SK-N-SH (cell line): ENCODE measurements at regions not wholly inside any gene's neighbourhood (a gene's known extent, or its start where the extent isn't known, plus 50 kb on each side); places are given as distances from the start of the nearest gene placed in this dataset.

Source experiments
- CTCF ChIA-PET: fragments of 300-600, 350-600 bp; formaldehyde crosslinking; extraction: SDS; loops from one replicate; lab custom pipeline; 2021; lab: Yijun Ruan, JAX
- POLR2A ChIA-PET: fragments of 350-600 bp; sonication (Branson Sonifier 250); formaldehyde crosslinking; extraction: SDS; loops from one replicate; lab custom pipeline; 2020; ENCODE audit warnings: antibody characterized with exemption, inconsistent platforms; lab: Yijun Ruan, JAX
- DNase-seq: peaks from one replicate; pipeline ENCODE4 v3.0.0; 2012
- H2AFZ ChIP-seq: fragments of 200-600 bp; sonication (generic); 2 replicates; pipeline ENCODE4 v1.8.1; 2016; ENCODE audit warnings: antibody characterized with exemption, mild to moderate bottlenecking, low read depth
- H3F3A ChIP-seq: fragments of 200-600 bp; sonication (generic); replicated peaks from 2 replicates; pipeline ENCODE3; 2016; ENCODE audit warnings: antibody characterized with exemption, mild to moderate bottlenecking; ENCODE audit not compliant: insufficient read depth
- H3K27ac ChIP-seq, 2 experiments: fragments of 200-500 bp in 1 of 2; fragments of 200-600 bp in 1 of 2; sonication (Bioruptor generic) in 1 of 2; sonication (generic), shearing (Covaris generic) in 1 of 2; 2 replicates each; pipeline versions ENCODE4 v1.5.1 to v1.6.1; 2014 to 2016; ENCODE audit warnings: low read depth in 2 of 2, inconsistent platforms in 1 of 2, low read length in 1 of 2, mild to moderate bottlenecking in 1 of 2, mixed read lengths in 1 of 2
- H3K27me3 ChIP-seq: fragments of 200-600 bp; sonication (generic), shearing (Covaris generic); 2 replicates; pipeline ENCODE4 v1.6.1; 2016; ENCODE audit warnings: mixed run types; ENCODE audit not compliant: insufficient read depth
- H3K36me3 ChIP-seq, 2 experiments: fragments of 200-500 bp in 1 of 2; fragments of 200-600 bp in 1 of 2; sonication (Bioruptor generic) in 1 of 2; sonication (generic) in 1 of 2; replicated peaks in 1 of 2; 2 replicates each; pipeline versions ENCODE3 to v1.5.1; 2014 to 2016; ENCODE audit warnings: low read length in 1 of 2, mild to moderate bottlenecking in 1 of 2; ENCODE audit not compliant: insufficient read depth in 2 of 2, control insufficient read depth in 1 of 2
- H3K4me1 ChIP-seq, 2 experiments: fragments of 200-500 bp in 1 of 2; fragments of 200-600 bp in 1 of 2; sonication (Bioruptor generic) in 1 of 2; sonication (generic), shearing (Covaris generic) in 1 of 2; 2 replicates each; pipeline versions ENCODE4 v1.5.1 to v1.6.1; 2014 to 2016; ENCODE audit warnings: low read depth in 1 of 2, low read length in 1 of 2, mixed run types in 1 of 2; ENCODE audit not compliant: insufficient read depth in 2 of 2, control insufficient read depth in 1 of 2
- H3K4me2 ChIP-seq: fragments of 200-600 bp; sonication (generic), shearing (Covaris generic); 2 replicates; pipeline ENCODE4 v1.6.1; 2017; ENCODE audit warnings: mixed run types
- H3K4me3 ChIP-seq, 2 experiments: fragments of 200-500 bp in 1 of 2; fragments of 200-600 bp in 1 of 2; sonication (Bioruptor generic) in 1 of 2; sonication (generic), shearing (Covaris generic) in 1 of 2; 2 replicates each; pipeline versions ENCODE4 v1.5.1 to v1.8.1; 2014 to 2016; ENCODE audit warnings: low read depth in 2 of 2, inconsistent platforms in 1 of 2, low read length in 1 of 2, mild to moderate bottlenecking in 1 of 2, mixed read lengths in 1 of 2, moderate library complexity in 1 of 2
- H3K79me2 ChIP-seq: fragments of 200-600 bp; sonication (generic); 2 replicates; pipeline ENCODE4 v1.8.1; 2017; ENCODE audit warnings: mild to moderate bottlenecking; ENCODE audit not compliant: insufficient read depth
- H3K9ac ChIP-seq: fragments of 200-600 bp; sonication (generic); 2 replicates; pipeline ENCODE4 v1.6.1; 2017; ENCODE audit warnings: mixed run types
- H3K9me2 ChIP-seq: fragments of 200-600 bp; sonication (generic); 2 replicates; pipeline ENCODE4 v1.6.1; 2017; ENCODE audit warnings: mixed run types
- H3K9me3 ChIP-seq: fragments of 200-600 bp; sonication (generic); 2 replicates; pipeline ENCODE4 v1.6.1; 2017; ENCODE audit warnings: mixed run types, mild to moderate bottlenecking, moderate library complexity
- H4K20me1 ChIP-seq: fragments of 200-600 bp; sonication (generic); 2 replicates; pipeline ENCODE4 v1.6.1; 2017; ENCODE audit warnings: mild to moderate bottlenecking, mixed run types; ENCODE audit not compliant: insufficient read depth
- CHD2 ChIP-seq: fragments of 150-350 bp; IDR thresholded peaks from 2 replicates; pipeline ENCODE4 v1.6.1; 2018; ENCODE audit warnings: low read length; ENCODE audit not compliant: partially characterized antibody
- FOXM1 ChIP-seq: IDR thresholded peaks from 2 replicates; pipeline ENCODE4 v1.4.0; 2012; ENCODE audit warnings: low read depth, mild to moderate bottlenecking
- MEF2A ChIP-seq: IDR thresholded peaks from 2 replicates; pipeline ENCODE4 v1.4.0; 2012; ENCODE audit warnings: low read depth, borderline replicate concordance
- MXI1 ChIP-seq: IDR thresholded peaks from 2 replicates; pipeline ENCODE4 v1.6.1; 2012; ENCODE audit warnings: mild to moderate bottlenecking, low read depth, low read length, improper control_type of control experiment
- NRF1 ChIP-seq: IDR thresholded peaks from 2 replicates; pipeline ENCODE4 v1.6.1; 2012; ENCODE audit warnings: low read depth, mild to moderate bottlenecking, low read length
- POLR2AphosphoS5 ChIP-seq: IDR thresholded peaks from 2 replicates; pipeline ENCODE4 v1.6.1; 2012; ENCODE audit warnings: low read depth, low read length
- RAD21 ChIP-seq: IDR thresholded peaks from 2 replicates; pipeline ENCODE4 v1.6.1; 2012; ENCODE audit warnings: mild to moderate bottlenecking, low read length
- RFX5 ChIP-seq: IDR thresholded peaks from 2 replicates; pipeline ENCODE4 v1.6.1; 2012; ENCODE audit warnings: mild to moderate bottlenecking, improper control_type of control experiment, low read length
- RXRA ChIP-seq: IDR thresholded peaks from 2 replicates; pipeline ENCODE4 v1.4.0; 2012; ENCODE audit warnings: low read depth, mild to moderate bottlenecking, borderline replicate concordance
- SIN3A ChIP-seq: IDR thresholded peaks from 2 replicates; pipeline ENCODE4 v1.6.1; 2012; ENCODE audit warnings: low read depth, mild to moderate bottlenecking, low read length, moderate library complexity, borderline replicate concordance
- SMC3 ChIP-seq: IDR thresholded peaks from 2 replicates; pipeline ENCODE4 v1.6.1; 2012; ENCODE audit warnings: low read depth, low read length, improper control_type of control experiment
- TAF1 ChIP-seq: IDR thresholded peaks from 2 replicates; pipeline ENCODE4 v1.6.1; 2012; ENCODE audit warnings: low read depth, mild to moderate bottlenecking, low read length, moderate library complexity, borderline replicate concordance
- TCF12 ChIP-seq: IDR thresholded peaks from 2 replicates; pipeline ENCODE4 v1.4.0; 2012
- YY1 ChIP-seq: IDR thresholded peaks from 2 replicates; pipeline ENCODE4 v1.4.0; 2012; ENCODE audit warnings: low read depth, mild to moderate bottlenecking
- WGBS: methylation state at CpG from one replicate; pipeline ENCODE4 v1.1.6; 2017; ENCODE audit warnings: low lambda C conversion rate; 5-methylcytosine and 5-hydroxymethylcytosine counted together
- TF ChIP-seq, protein P1 (sequence below): IDR thresholded peaks from 2 replicates; pipeline ENCODE4 v1.4.0; 2012; ENCODE audit warnings: low read depth, borderline replicate concordance
- TF ChIP-seq, protein P2 (sequence below): IDR thresholded peaks from 2 replicates; pipeline ENCODE4 v1.4.0; 2012; ENCODE audit warnings: low read depth, borderline replicate concordance
- TF ChIP-seq, protein P3 (sequence below): IDR thresholded peaks from 2 replicates; pipeline ENCODE4 v1.4.0; 2012; ENCODE audit warnings: low read depth
- TF ChIP-seq, protein P4 (sequence below): fragments of 150-350 bp; IDR thresholded peaks from 2 replicates; pipeline ENCODE4 v1.6.1; 2017; ENCODE audit warnings: antibody characterized with exemption, low read length, low read depth, borderline replicate concordance

DNA sequence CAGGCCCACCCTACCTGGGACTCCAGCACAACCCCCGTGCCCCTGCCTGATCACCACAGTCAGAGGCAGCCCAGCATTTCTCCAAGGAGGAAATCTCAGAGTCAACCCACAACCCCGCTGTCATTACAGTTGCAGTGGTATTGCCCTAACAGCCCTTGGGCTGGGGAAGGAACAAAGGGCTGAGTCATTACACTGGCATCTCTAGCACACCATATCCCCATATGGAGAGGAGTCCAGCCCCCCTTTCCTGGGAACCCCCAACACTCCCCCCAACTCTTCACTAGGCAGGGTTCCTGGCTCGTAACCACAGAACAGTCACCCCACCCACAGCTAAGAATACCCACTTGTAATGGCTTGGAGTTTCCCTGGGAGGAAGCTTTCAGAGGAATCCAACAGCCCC, 149.4 kb upstream of the OGFRL1 start:
- Histone ChIP-seq H3K36me3 (no peaks in the 10 kb centered on the region), H3K27me3 (no peaks in the 10 kb centered on the region), H3K9me3 (no peaks in the 10 kb centered on the region), H3K4me1 (no peaks in the 10 kb centered on the region), H3K9me2 (no peaks in the 10 kb centered on the region), H3K4me2 (no peak overlapping the region), H4K20me1 (no peaks in the 10 kb centered on the region), H3K27ac (no peak overlapping the region), H3F3A (no peaks in the 10 kb centered on the region), H3K4me3 (no peak overlapping the region), H2AFZ (no peak overlapping the region), H3K79me2 (no peaks in the 10 kb centered on the region), H3K9ac (no peak overlapping the region)
- 30% methylated on average over 2 of the region's 3 CpGs for WGBS
- DNase-seq = no peak
- CTCF ChIA-PET = no interaction called here
- TF ChIP-seq, protein P1, sequence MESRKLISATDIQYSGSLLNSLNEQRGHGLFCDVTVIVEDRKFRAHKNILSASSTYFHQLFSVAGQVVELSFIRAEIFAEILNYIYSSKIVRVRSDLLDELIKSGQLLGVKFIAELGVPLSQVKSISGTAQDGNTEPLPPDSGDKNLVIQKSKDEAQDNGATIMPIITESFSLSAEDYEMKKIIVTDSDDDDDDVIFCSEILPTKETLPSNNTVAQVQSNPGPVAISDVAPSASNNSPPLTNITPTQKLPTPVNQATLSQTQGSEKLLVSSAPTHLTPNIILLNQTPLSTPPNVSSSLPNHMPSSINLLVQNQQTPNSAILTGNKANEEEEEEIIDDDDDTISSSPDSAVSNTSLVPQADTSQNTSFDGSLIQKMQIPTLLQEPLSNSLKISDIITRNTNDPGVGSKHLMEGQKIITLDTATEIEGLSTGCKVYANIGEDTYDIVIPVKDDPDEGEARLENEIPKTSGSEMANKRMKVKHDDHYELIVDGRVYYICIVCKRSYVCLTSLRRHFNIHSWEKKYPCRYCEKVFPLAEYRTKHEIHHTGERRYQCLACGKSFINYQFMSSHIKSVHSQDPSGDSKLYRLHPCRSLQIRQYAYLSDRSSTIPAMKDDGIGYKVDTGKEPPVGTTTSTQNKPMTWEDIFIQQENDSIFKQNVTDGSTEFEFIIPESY = no peak
- TF ChIP-seq RAD21 = no peak
- TF ChIP-seq, protein P2, sequence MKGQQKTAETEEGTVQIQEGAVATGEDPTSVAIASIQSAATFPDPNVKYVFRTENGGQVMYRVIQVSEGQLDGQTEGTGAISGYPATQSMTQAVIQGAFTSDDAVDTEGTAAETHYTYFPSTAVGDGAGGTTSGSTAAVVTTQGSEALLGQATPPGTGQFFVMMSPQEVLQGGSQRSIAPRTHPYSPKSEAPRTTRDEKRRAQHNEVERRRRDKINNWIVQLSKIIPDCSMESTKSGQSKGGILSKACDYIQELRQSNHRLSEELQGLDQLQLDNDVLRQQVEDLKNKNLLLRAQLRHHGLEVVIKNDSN = no peak
- TF ChIP-seq, protein P3, sequence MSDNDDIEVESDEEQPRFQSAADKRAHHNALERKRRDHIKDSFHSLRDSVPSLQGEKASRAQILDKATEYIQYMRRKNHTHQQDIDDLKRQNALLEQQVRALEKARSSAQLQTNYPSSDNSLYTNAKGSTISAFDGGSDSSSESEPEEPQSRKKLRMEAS = no peak
- POLR2A ChIA-PET = no interaction called here

DNA sequence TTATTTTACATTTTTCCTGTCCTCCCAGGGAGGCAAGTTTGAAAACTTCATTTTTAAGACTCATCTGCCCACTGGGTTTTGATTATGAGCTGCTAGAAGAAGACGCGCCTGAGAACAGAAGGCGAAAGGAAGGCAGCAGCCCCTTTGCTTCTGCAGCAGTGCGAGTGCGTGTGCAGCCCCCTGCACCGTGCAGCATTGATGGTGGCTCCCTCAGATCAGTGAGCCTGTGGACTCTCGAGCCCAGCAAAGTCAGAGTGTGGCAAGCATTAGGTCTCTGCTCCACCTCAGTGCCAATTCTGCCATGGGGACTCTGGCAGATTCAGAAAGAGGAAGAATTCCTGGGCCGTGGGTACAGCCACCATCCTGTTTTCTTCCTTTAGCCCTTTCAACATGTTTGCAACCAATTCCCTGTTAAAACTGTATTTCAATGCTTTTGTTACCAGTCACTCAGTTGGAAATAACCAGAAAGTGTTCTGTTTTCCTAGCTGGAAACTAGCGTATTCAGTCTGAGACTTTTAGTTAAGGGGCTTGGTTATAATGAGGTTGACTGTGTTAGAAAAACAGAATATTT, 134.8 kb upstream of the OGFRL1 start:
- H3K36me3 ChIP-seq = no peaks in the 10 kb centered on the region
- TF ChIP-seq SMC3 = no peak
- no peak for TF ChIP-seq MEF2A
- no peak for TF ChIP-seq POLR2AphosphoS5
- CTCF ChIA-PET = interaction anchor here (1.0 kb wide), 1 partner anchor 12 kb away, joined by 3 read pairs; no protein-coding TSS in a partner anchor
- 77% methylated on average over 9 of the region's 9 CpGs for WGBS
- no peaks in the 10 kb centered on the region for H3K9me2 ChIP-seq
- H3K4me2 ChIP-seq = no peak overlapping the region
- no peak overlapping the region for H3K27ac ChIP-seq
- no peak overlapping the region for H2AFZ ChIP-seq
- no peaks in the 10 kb centered on the region for H4K20me1 ChIP-seq
- POLR2A ChIA-PET = no interaction called here
- no peak overlapping the region for H3K9ac ChIP-seq
- H3K4me1 ChIP-seq = no peaks in the 10 kb centered on the region; a peak in 1 of 4 replicates
- no peaks in the 10 kb centered on the region for H3K9me3 ChIP-seq
- H3K79me2 ChIP-seq = no peaks in the 10 kb centered on the region
- H3K4me3 ChIP-seq = no peak overlapping the region
- H3K27me3 ChIP-seq = 0 out of 2 replicates have a peak, but pooled peaks cover 5% of the 10 kb centered on the region
- no peak for DNase-seq
- H3F3A ChIP-seq = no peaks in the 10 kb centered on the region

DNA sequence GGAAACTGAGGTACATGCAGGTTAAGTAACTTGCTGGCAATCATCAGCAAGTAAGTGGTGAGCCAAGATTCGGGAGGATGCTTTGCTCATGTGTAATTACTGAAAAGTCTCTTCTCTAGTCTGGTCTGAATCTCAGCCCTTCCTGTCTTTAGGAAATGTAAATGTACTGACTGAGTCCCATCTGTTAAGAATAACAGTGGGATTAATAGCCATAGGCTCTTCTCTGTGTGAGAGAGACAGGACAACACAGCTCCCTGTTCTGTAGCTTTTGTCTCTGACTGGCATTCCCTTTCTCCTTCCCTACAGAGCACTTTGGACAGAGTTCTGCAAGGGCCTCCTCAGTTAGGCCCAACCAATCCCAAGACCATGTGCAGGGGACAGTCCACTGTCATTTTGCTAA, 131.3 kb upstream of the OGFRL1 start:
- H3K27ac ChIP-seq = no peak overlapping the region
- no peak overlapping the region for H3K9ac ChIP-seq
- 0 out of 2 replicates have a peak, but pooled peaks cover 5% of the 10 kb centered on the region for H3K27me3 ChIP-seq
- H3K4me2 ChIP-seq = no peak overlapping the region
- ChIA-PET POLR2A (no interaction called here), CTCF (no interaction called here)
- H3K9me2 ChIP-seq = no peaks in the 10 kb centered on the region
- DNase-seq = no peak
- no peaks in the 10 kb centered on the region; a peak in 1 of 4 replicates for H3K4me1 ChIP-seq
- no peaks in the 10 kb centered on the region for H3F3A ChIP-seq
- H2AFZ ChIP-seq = no peak overlapping the region
- H3K36me3 ChIP-seq = no peaks in the 10 kb centered on the region
- H3K79me2 ChIP-seq = no peaks in the 10 kb centered on the region
- WGBS = 31% methylated on average over 1 of the region's 1 CpG
- H3K4me3 ChIP-seq = no peak overlapping the region
- H4K20me1 ChIP-seq = no peaks in the 10 kb centered on the region
- no peaks in the 10 kb centered on the region for H3K9me3 ChIP-seq
- TF ChIP-seq RFX5 (no peak), YY1 (no peak), SIN3A (no peak), POLR2AphosphoS5 (no peak), TCF12 (no peak), TAF1 (no peak), RXRA (no peak), CHD2 (no peak), NRF1 (no peak), FOXM1 (no peak), MXI1 (no peak)
- TF ChIP-seq, protein P2 = no peak
- TF ChIP-seq, protein P3 = no peak
- TF ChIP-seq, protein P4, sequence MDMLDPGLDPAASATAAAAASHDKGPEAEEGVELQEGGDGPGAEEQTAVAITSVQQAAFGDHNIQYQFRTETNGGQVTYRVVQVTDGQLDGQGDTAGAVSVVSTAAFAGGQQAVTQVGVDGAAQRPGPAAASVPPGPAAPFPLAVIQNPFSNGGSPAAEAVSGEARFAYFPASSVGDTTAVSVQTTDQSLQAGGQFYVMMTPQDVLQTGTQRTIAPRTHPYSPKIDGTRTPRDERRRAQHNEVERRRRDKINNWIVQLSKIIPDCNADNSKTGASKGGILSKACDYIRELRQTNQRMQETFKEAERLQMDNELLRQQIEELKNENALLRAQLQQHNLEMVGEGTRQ = no peak
